ENCODE measurements at regions not wholly inside any gene's neighbourhood (a gene's known extent, or its start where the extent isn't known, plus 50 kb on each side); places are given as distances from the start of the nearest gene placed in this dataset.

DNA sequence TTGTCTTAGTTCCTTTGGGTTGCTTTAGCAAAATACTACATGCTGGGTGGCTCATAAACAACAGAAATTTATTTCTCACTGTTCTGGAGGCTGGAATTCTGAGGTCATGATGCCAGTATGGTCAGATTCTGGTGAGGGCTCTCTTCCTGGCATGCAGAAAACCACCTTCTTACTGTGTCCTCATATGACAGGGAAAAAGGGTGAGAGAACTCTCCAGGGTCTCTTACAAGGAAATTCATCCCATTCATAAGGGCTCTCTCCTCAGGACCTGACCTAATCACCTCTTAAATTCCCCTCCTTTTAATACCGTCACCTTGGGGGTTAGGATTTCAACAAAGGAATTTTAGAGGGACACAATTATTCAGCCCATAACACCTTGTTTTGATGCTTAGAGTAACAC is 243.1 kb upstream of the TNP1 start:
- TF ChIP-seq, protein P1, sequence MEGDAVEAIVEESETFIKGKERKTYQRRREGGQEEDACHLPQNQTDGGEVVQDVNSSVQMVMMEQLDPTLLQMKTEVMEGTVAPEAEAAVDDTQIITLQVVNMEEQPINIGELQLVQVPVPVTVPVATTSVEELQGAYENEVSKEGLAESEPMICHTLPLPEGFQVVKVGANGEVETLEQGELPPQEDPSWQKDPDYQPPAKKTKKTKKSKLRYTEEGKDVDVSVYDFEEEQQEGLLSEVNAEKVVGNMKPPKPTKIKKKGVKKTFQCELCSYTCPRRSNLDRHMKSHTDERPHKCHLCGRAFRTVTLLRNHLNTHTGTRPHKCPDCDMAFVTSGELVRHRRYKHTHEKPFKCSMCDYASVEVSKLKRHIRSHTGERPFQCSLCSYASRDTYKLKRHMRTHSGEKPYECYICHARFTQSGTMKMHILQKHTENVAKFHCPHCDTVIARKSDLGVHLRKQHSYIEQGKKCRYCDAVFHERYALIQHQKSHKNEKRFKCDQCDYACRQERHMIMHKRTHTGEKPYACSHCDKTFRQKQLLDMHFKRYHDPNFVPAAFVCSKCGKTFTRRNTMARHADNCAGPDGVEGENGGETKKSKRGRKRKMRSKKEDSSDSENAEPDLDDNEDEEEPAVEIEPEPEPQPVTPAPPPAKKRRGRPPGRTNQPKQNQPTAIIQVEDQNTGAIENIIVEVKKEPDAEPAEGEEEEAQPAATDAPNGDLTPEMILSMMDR (conservative IDR thresholded peaks at IDR 0.05): no peak
- TF ChIP-seq EZH2 (IDR thresholded peaks at IDR 0.05; ENCODE audit: low read depth): no peak

Measured in PC-9 (cell line).